T47D (cell line): ENCODE measurements at regions not wholly inside any gene's neighbourhood (a gene's known extent, or its start where the extent isn't known, plus 50 kb on each side); places are given as distances from the start of the nearest gene placed in this dataset.

Experiments
- DNase-seq, 2 experiments: peaks; one replicate each; pipeline versions ENCODE4 v3.0.0 to v3.0.0-alpha.2; 2011 to 2012; ENCODE audit warnings: low read depth in 1 of 2, low spot score in 1 of 2
- JUND ChIP-seq: IDR thresholded peaks from 2 replicates; pipeline ENCODE4 v1.6.1; 2012; ENCODE audit warnings: low read depth
- in situ Hi-C: cut with HindIII; loops from 2 replicates; pipeline ENCODE4 v1.10.0; 2016; ENCODE audit warnings: low sequenced_read_pairs, low pct_unique_long_range_greater_than_20kb

- DNase-seq, result no peak
- TF ChIP-seq JUND, result no peak
- in situ Hi-C loops, result no loop called here
Observed at GRCh38 chr7:19465861-19466260, 243.0 kb downstream of the POLR1F start.

GRCh38 chr7:19464751-19465150 lies 244.1 kb downstream of the POLR1F start:
- no peak for TF ChIP-seq JUND
- DNase-seq, result no peak
- in situ Hi-C loops, result no loop called here

- TF ChIP-seq JUND, result no peak
- in situ Hi-C loops, result no loop called here
- DNase-seq, result no peak
Observed at GRCh38 chr7:19464241-19464640, 244.6 kb downstream of the POLR1F start.

- no peak for TF ChIP-seq JUND
- no peak for DNase-seq
- in situ Hi-C loops, result no loop called here
Observed at GRCh38 chr7:19463581-19463980, 245.3 kb downstream of the POLR1F start.

- no peak for DNase-seq
- in situ Hi-C loops, result no loop called here
- TF ChIP-seq JUND, result no peak
Observed at GRCh38 chr7:19455623-19456022, 253.2 kb downstream of the POLR1F start.

- in situ Hi-C loops, result no loop called here
- no peak for DNase-seq
- no peak for TF ChIP-seq JUND
Observed at GRCh38 chr7:19448091-19448490, 260.7 kb downstream of the POLR1F start.

- in situ Hi-C loops, result no loop called here
- TF ChIP-seq JUND, result no peak
- peak; percentile 16 to 80 for DNase-seq
Observed at GRCh38 chr7:19442016-19442785, 266.6 kb downstream of the POLR1F start.

- in situ Hi-C loops, result no loop called here
- no peak for TF ChIP-seq JUND
- no peak for DNase-seq
Observed at GRCh38 chr7:19439517-19439916, 269.3 kb downstream of the POLR1F start.

GRCh38 chr7:19437446-19437845 lies 271.4 kb downstream of the POLR1F start:
- no peak for DNase-seq

GRCh38 chr7:19427944-19428343 lies 280.9 kb downstream of the POLR1F start:
- in situ Hi-C loops, result no loop called here
- no peak for DNase-seq
- no peak for TF ChIP-seq JUND

More at GRCh38 chr7:19437446-19437845, 271.4 kb downstream of the POLR1F start:
- in situ Hi-C loops, result no loop called here
- no peak for TF ChIP-seq JUND

GRCh38 chr7:19421861-19422260 lies 276.6 kb upstream of the FERD3L start:
- TF ChIP-seq JUND, result no peak
- no peak for DNase-seq
- in situ Hi-C loops, result no loop called here

- in situ Hi-C loops, result no loop called here
- no peak for TF ChIP-seq JUND
- DNase-seq, result no peak
Observed at GRCh38 chr7:19417231-19417630, 272.0 kb upstream of the FERD3L start.

GRCh38 chr7:19415123-19415522 lies 269.9 kb upstream of the FERD3L start:
- in situ Hi-C loops, result no loop called here

GRCh38 chr7:19413443-19413965 lies 268.3 kb upstream of the FERD3L start:
- DNase-seq, result no peak
- in situ Hi-C loops, result no loop called here
- no peak for TF ChIP-seq JUND

More at GRCh38 chr7:19415123-19415522, 269.9 kb upstream of the FERD3L start:
- no peak for DNase-seq
- no peak for TF ChIP-seq JUND
